T-cell (primary cell): ENCODE measurements at regions not wholly inside any gene's neighbourhood (a gene's known extent, or its start where the extent isn't known, plus 50 kb on each side); places are given as distances from the start of the nearest gene placed in this dataset.

ENCODE experiments used
- ATAC-seq, 4 experiments: fragments of 200-7000 bp in 3 of 4; fragments of 150-1000 bp in 1 of 4; cut with Tn5 transposase; replicated peaks in 1 of 4; 1 replicate in 3 of 4; 2 replicates in 1 of 4; pipeline ENCODE4 v1.10.0; 2021; ENCODE audit warnings: moderate library complexity in 3 of 4, mild to moderate bottlenecking in 2 of 4, moderate number of reproducible peaks in 1 of 4
- CTCF ChIA-PET, 2 donors: fragments of 300-600 bp; sonication (Branson Sonifier 250); formaldehyde crosslinking; loops; one replicate each; lab custom pipeline; 2022; ENCODE audit warnings: antibody characterized with exemption in 2 of 2; lab: Charles Lee
- POLR2A ChIA-PET, 2 donors: fragments of 300-600 bp; sonication (Branson Sonifier 250); formaldehyde crosslinking; loops; one replicate each; lab custom pipeline; 2022; ENCODE audit warnings: antibody characterized with exemption in 2 of 2; lab: Charles Lee
- DNase-seq, 35 experiments: peaks; one replicate each; pipeline versions ENCODE4 v3.0.0 to v3.0.0-alpha.2; 2013 to 2023
- H3K27ac ChIP-seq: one replicate; pipeline ENCODE4 v1.5.1; 2013; ENCODE audit warnings: low read length
- H3K27me3 ChIP-seq, 2 experiments: replicated peaks in 1 of 2; 1 replicate in 1 of 2; 2 replicates in 1 of 2; pipeline versions ENCODE4 v1.6.1 to v1.7.0; 2013; ENCODE audit warnings: low read length in 1 of 2, mixed read lengths in 1 of 2; ENCODE audit not compliant: control insufficient read depth in 2 of 2, insufficient read depth in 2 of 2; ENCODE audit errors: extremely low read depth in 1 of 2
- H3K36me3 ChIP-seq, 2 donors: 1 replicate in 1 of 2; 2 replicates in 1 of 2; pipeline versions ENCODE4 v1.6.1 to v1.7.0; 2013; ENCODE audit warnings: low read length in 1 of 2; ENCODE audit not compliant: control insufficient read depth in 2 of 2, insufficient read depth in 1 of 2; ENCODE audit errors: extremely low read depth in 1 of 2
- H3K4me1 ChIP-seq, 2 experiments: 1 replicate in 1 of 2; 2 replicates in 1 of 2; pipeline versions ENCODE4 v1.6.1 to v1.7.0; 2013; ENCODE audit warnings: low read length in 2 of 2, mixed read lengths in 1 of 2; ENCODE audit not compliant: insufficient read depth in 2 of 2, control insufficient read depth in 1 of 2; ENCODE audit errors: extremely low read depth in 1 of 2
- H3K4me3 ChIP-seq, 2 donors: 1 replicate in 1 of 2; 2 replicates in 1 of 2; pipeline versions ENCODE4 v1.5.1 to v1.7.0; 2013; ENCODE audit warnings: mild to moderate bottlenecking in 2 of 2, low read length in 1 of 2, moderate library complexity in 1 of 2; ENCODE audit not compliant: control insufficient read depth in 1 of 2; ENCODE audit errors: extremely low read depth in 1 of 2
- H3K9me3 ChIP-seq: 2 replicates; pipeline ENCODE4 v1.7.0; 2013
- H3K27ac Mint-ChIP-seq, 2 donors: one replicate each; pipeline ENCODE4 v1.8.0; 2020 to 2021; ENCODE audit warnings: mild to moderate bottlenecking in 2 of 2, mixed read lengths in 2 of 2
- H3K27me3 Mint-ChIP-seq, 2 donors: one replicate each; pipeline ENCODE4 v1.8.0; 2021 to 2022; ENCODE audit warnings: mixed read lengths in 2 of 2
- H3K36me3 Mint-ChIP-seq: one replicate; pipeline ENCODE4 v1.8.0; 2021; ENCODE audit warnings: mixed read lengths
- H3K4me1 Mint-ChIP-seq, 3 donors: one replicate each; pipeline ENCODE4 v1.8.0; 2020 to 2022; ENCODE audit warnings: mixed read lengths in 3 of 3, mild to moderate bottlenecking in 1 of 3
- H3K4me3 Mint-ChIP-seq, 3 donors: one replicate each; pipeline ENCODE4 v1.8.0; 2020 to 2022; ENCODE audit warnings: mild to moderate bottlenecking in 3 of 3, mixed read lengths in 3 of 3, moderate library complexity in 3 of 3
- H3K9me3 Mint-ChIP-seq, 3 donors: one replicate each; pipeline ENCODE4 v1.8.0; 2020 to 2022; ENCODE audit warnings: mixed read lengths in 3 of 3
- WGBS: methylation state at CpG from one replicate; pipeline ENCODE4 v1.1.5; 2013; ENCODE audit warnings: missing lambda C conversion rate; ENCODE audit not compliant: insufficient coverage; 5-methylcytosine and 5-hydroxymethylcytosine counted together

DNA sequence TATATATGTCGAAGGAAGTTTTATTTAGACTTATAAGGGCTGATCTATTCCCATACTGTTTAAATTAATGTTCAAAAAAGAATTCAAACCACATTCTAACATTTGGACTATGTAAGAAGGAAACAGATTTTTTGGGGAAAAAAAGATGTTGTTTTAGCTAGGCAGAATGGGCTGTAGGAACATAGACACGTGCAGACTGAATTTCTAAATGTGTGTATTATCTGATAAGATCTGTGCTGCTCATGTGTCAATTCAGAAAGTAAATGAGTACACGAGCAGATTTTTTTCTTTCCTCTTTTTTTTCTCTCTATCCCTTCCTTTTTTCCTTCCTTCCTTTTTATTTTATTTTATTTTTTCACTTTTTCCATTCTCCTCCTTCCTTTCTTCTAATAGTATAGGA lies 259.5 kb upstream of the KCNH8 start:
- no CpG with 5 or more reads among the region's 3 CpGs for WGBS
- no peak for DNase-seq
- Mint-ChIP-seq H3K36me3 (no peaks in the 10 kb centered on the region), H3K27me3 (peaks cover 23 to 30% of the 10 kb centered on the region in 2 donors), H3K9me3 (no peaks in the 10 kb centered on the region), H3K4me3 (no peak overlapping the region), H3K27ac (no peak overlapping the region), H3K4me1 (peaks cover 10 to 33% (median 10%) of the 10 kb centered on the region in 3 donors)
- ChIA-PET POLR2A (no interaction called here), CTCF (no interaction called here)
- Histone ChIP-seq H3K4me3 (no peak overlapping the region), H3K4me1 (peaks cover 0 to 27% of the 10 kb centered on the region in 2 experiments), H3K36me3 (no peaks in the 10 kb centered on the region), H3K9me3 (no peaks in the 10 kb centered on the region), H3K27me3 (peaks cover 0 to 3% of the 10 kb centered on the region in 2 experiments), H3K27ac (no peak overlapping the region)
- ATAC-seq, result no peak

DNA sequence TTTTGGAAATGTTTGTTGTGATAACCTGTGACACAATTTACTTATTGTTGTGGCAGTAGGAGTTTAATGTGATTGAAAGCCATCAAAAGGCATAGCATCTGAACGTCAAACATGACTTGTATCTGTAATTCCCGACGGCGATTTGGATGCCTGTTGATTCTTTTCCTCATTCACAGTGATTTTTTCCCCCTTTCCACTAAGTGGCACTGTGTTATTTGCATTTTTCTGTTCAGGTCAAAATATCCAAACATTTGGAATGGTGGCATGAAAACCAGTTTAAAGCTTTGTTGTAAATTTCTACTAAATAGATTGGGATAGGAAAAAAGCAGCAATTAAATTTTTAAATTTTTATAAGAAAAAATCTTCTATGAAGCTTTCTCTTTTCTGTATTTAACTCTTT lies 259.9 kb upstream of the KCNH8 start:
- ChIA-PET CTCF (no interaction called here), POLR2A (no interaction called here)
- Mint-ChIP-seq H3K27ac (no peak overlapping the region), H3K36me3 (no peaks in the 10 kb centered on the region), H3K9me3 (no peaks in the 10 kb centered on the region), H3K4me1 (peaks cover 10 to 33% (median 10%) of the 10 kb centered on the region in 3 donors), H3K4me3 (no peak overlapping the region), H3K27me3 (peaks cover 23 to 30% of the 10 kb centered on the region in 2 donors)
- Histone ChIP-seq H3K4me1 (peaks cover 0 to 25% of the 10 kb centered on the region in 2 experiments), H3K27me3 (peaks cover 0 to 3% of the 10 kb centered on the region in 2 experiments), H3K27ac (no peak overlapping the region), H3K9me3 (no peaks in the 10 kb centered on the region), H3K36me3 (no peaks in the 10 kb centered on the region), H3K4me3 (no peak overlapping the region)
- whole genome bisulfite sequencing, result no CpG with 5 or more reads among the region's 4 CpGs
- ATAC-seq (no peak), DNase-seq (no peak)

DNA sequence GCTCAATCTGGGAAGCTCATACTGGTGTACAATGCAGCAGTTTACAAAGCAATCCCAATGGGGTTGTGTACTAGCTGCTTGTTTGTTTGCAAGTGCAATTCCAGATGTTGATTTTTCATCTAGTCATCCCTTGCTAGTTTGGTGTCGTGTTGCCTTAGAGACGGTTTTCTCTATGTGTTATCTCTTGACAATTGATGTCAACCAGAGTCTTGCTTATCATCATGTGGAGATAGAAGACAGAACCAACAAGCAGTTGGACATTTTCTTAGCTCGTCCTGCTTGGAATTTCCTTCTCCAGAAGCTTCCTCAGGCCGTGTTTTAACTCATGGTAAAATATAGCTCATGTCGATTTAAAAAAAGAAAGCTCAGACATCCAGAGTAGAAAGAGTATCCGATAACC lies 262.0 kb upstream of the KCNH8 start:
- H3K27ac ChIP-seq, result no peak overlapping the region
- Mint-ChIP-seq H3K4me3 (no peak overlapping the region), H3K4me1 (peaks cover 3 to 23% (median 3%) of the 10 kb centered on the region in 3 donors), H3K27me3 (peaks cover 23 to 30% of the 10 kb centered on the region in 2 donors), H3K27ac (no peak overlapping the region), H3K36me3 (no peaks in the 10 kb centered on the region), H3K9me3 (peaks cover 0 to 4% (median 0%) of the 10 kb centered on the region in 3 donors)
- peaks cover 0 to 8% of the 10 kb centered on the region in 2 experiments for H3K4me1 ChIP-seq
- 55% methylated on average over 4 of the region's 6 CpGs for WGBS
- POLR2A ChIA-PET, result no interaction called here
- DNase-seq (no peak), ATAC-seq (no peak)
- CTCF ChIA-PET, result no interaction called here
- no peak overlapping the region for H3K4me3 ChIP-seq
- no peaks in the 10 kb centered on the region for H3K36me3 ChIP-seq
- no peaks in the 10 kb centered on the region for H3K9me3 ChIP-seq
- H3K27me3 ChIP-seq, result peaks cover 0 to 3% of the 10 kb centered on the region in 2 experiments

DNA sequence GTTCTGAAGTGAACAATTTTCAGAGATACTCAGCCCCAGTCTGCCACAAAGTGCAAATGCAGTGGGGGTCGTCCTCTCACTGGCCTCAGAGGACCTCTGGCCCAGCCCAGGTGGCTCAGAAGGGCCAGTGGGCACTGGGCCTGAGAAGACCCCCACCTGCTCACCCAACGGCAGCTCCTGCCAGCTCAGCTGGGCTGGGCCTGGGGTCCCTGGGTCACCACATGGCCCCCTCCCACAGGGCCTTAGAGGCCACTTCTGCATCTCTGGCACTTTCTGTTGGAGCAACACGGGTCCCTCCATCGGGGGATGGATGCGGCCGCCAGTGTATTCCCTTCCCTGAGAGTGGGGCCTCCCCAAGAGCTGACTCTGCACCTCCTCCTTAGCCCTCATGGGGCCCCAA lies 262.7 kb upstream of the KCNH8 start:
- Histone ChIP-seq H3K9me3 (no peaks in the 10 kb centered on the region), H3K27ac (no peak overlapping the region), H3K4me3 (no peak overlapping the region), H3K27me3 (peaks cover 0 to 3% of the 10 kb centered on the region in 2 experiments), H3K4me1 (peaks cover 0 to 8% of the 10 kb centered on the region in 2 experiments), H3K36me3 (no peaks in the 10 kb centered on the region)
- Mint-ChIP-seq H3K9me3 (peaks cover 0 to 4% (median 0%) of the 10 kb centered on the region in 3 donors), H3K4me1 (peaks cover 0 to 16% (median 0%) of the 10 kb centered on the region in 3 donors), H3K36me3 (no peaks in the 10 kb centered on the region), H3K4me3 (no peak overlapping the region), H3K27me3 (peaks cover 19 to 27% of the 10 kb centered on the region in 2 donors), H3K27ac (no peak overlapping the region)
- DNase-seq (no peak), ATAC-seq (no peak)
- POLR2A ChIA-PET, result no interaction called here
- CTCF ChIA-PET, result no interaction called here
- WGBS, result 81% methylated on average over 2 of the region's 6 CpGs

DNA sequence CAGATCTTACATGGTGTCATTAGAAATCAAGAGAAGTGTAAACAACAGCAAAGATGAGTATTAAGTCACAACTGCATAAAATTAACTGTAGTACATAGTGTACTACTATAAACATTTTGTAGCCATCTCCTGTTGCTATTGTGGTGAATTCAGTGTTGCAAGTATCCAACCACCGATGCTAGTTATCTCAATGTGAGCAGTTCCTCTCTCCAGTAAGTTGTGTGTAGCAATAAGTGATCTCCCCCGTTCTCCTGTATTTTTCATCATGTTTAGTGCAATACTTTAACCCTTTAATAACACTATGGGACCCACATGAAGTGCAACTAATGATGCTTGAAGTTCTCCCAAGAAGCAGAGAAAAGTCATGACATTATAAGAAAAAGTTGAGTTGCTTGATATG lies 264.7 kb upstream of the KCNH8 start:
- Mint-ChIP-seq H3K27me3 (peaks cover 8 to 15% of the 10 kb centered on the region in 2 donors), H3K4me3 (no peak overlapping the region), H3K9me3 (peaks cover 0 to 4% (median 0%) of the 10 kb centered on the region in 3 donors), H3K36me3 (no peaks in the 10 kb centered on the region), H3K27ac (no peak overlapping the region), H3K4me1 (peaks cover 0 to 13% (median 0%) of the 10 kb centered on the region in 3 donors)
- DNase-seq (no peak), ATAC-seq (no peak)
- H3K36me3 ChIP-seq, result no peaks in the 10 kb centered on the region
- H3K9me3 ChIP-seq, result no peaks in the 10 kb centered on the region
- no CpG with 5 or more reads among the region's 2 CpGs for WGBS
- ChIA-PET CTCF (no interaction called here), POLR2A (no interaction called here)
- peaks cover 0 to 3% of the 10 kb centered on the region in 2 experiments for H3K4me1 ChIP-seq
- peaks cover 0 to 3% of the 10 kb centered on the region in 2 experiments for H3K27me3 ChIP-seq
- no peak overlapping the region for H3K27ac ChIP-seq
- no peak overlapping the region for H3K4me3 ChIP-seq

- DNase-seq (no peak), ATAC-seq (no peak)
- WGBS, result 100% methylated on average over 1 of the region's 1 CpG
- CTCF ChIA-PET, result no interaction called here
- no peak overlapping the region for H3K27ac ChIP-seq
- peaks cover 0 to 4% (median 0%) of the 10 kb centered on the region in 3 donors for H3K9me3 Mint-ChIP-seq
- H3K27me3 Mint-ChIP-seq, result peaks cover 0 to 4% of the 10 kb centered on the region in 2 donors
- POLR2A ChIA-PET, result no interaction called here
- H3K36me3 ChIP-seq, result no peaks in the 10 kb centered on the region
- H3K4me1 ChIP-seq, result no peaks in the 10 kb centered on the region
- no peaks in the 10 kb centered on the region for H3K9me3 ChIP-seq
- H3K4me3 Mint-ChIP-seq, result no peak overlapping the region
- no peak overlapping the region for H3K27ac Mint-ChIP-seq
- no peak overlapping the region for H3K4me3 ChIP-seq
- no peaks in the 10 kb centered on the region for H3K36me3 Mint-ChIP-seq
- peaks cover 0 to 3% of the 10 kb centered on the region in 2 experiments for H3K27me3 ChIP-seq
- peaks cover 0 to 5% (median 0%) of the 10 kb centered on the region in 3 donors for H3K4me1 Mint-ChIP-seq
Measured at GRCh38 chr3:18880691-18881090, 267.6 kb upstream of the KCNH8 start.

DNA sequence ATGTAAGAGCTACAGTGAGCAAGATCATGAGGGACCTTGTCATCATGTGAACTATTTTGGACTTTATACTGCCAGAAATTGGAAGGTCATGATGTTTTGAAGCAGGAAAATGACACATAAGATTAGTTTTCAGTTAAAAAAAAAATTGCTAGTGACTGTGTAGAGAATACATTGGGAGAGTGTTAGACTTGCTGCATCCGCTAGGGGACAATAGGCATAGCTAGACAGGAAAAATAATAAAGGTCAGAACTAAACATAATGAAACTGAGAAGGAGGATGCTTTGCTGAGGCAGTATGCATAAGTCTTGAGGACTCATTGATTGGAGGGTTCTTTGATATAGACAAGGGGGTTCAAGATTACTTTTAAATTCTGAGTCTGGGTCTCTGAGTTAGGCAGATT lies 275.8 kb upstream of the KCNH8 start:
- H3K9me3 ChIP-seq, result no peaks in the 10 kb centered on the region
- H3K27me3 ChIP-seq, result no peaks in the 10 kb centered on the region
- no peaks in the 10 kb centered on the region for H3K36me3 ChIP-seq
- H3K4me3 Mint-ChIP-seq, result no peak overlapping the region
- ATAC-seq (no peak), DNase-seq (no peak)
- peaks cover 0 to 6% (median 0%) of the 10 kb centered on the region in 3 donors for H3K9me3 Mint-ChIP-seq
- no peak overlapping the region for H3K27ac Mint-ChIP-seq
- H3K36me3 Mint-ChIP-seq, result no peaks in the 10 kb centered on the region
- POLR2A ChIA-PET, result no interaction called here
- CTCF ChIA-PET, result no interaction called here
- H3K4me3 ChIP-seq, result no peak overlapping the region
- H3K4me1 Mint-ChIP-seq, result peaks cover 2 to 27% (median 6%) of the 10 kb centered on the region in 3 donors
- H3K4me1 ChIP-seq, result peaks cover 0 to 2% of the 10 kb centered on the region in 2 experiments
- H3K27ac ChIP-seq, result no peak overlapping the region
- 100% methylated on average over 1 of the region's 1 CpG for WGBS
- no peaks in the 10 kb centered on the region for H3K27me3 Mint-ChIP-seq
